Lung (tissue), 11 donors: ENCODE measurements at regions not wholly inside any gene's neighbourhood (a gene's known extent, or its start where the extent isn't known, plus 50 kb on each side); places are given as distances from the start of the nearest gene placed in this dataset.

ENCODE experiments used
- ATAC-seq: fragments of 200-7000 bp; cut with Tn5 transposase; one replicate; pipeline ENCODE4 v1.9.1; 2020; ENCODE audit warnings: moderate number of reproducible peaks; ENCODE audit not compliant: insufficient read depth, low FRiP score
- DNase-seq, 3 donors: peaks; one replicate each; pipeline ENCODE4 v3.0.0-alpha.2; 2013 to 2017
- H3K27ac ChIP-seq, 2 donors: one replicate each; pipeline ENCODE4 v1.5.1; 2013; ENCODE audit warnings: mild to moderate bottlenecking in 2 of 2, moderate library complexity in 2 of 2, control low read depth in 1 of 2, inconsistent platforms in 1 of 2, low read depth in 1 of 2, low read length in 1 of 2
- H3K27me3 ChIP-seq, 3 donors: one replicate each; pipeline ENCODE4 v1.5.1; 2013; ENCODE audit warnings: low read length in 2 of 3; ENCODE audit not compliant: control insufficient read depth in 3 of 3, insufficient read depth in 3 of 3
- H3K36me3 ChIP-seq, 4 donors: one replicate each; pipeline ENCODE4 v1.5.1; 2013; ENCODE audit warnings: low read length in 4 of 4, mild to moderate bottlenecking in 1 of 4, moderate library complexity in 1 of 4; ENCODE audit not compliant: control insufficient read depth in 4 of 4, insufficient read depth in 4 of 4
- H3K4me1 ChIP-seq, 5 donors: one replicate each; pipeline ENCODE4 v1.5.1; 2013; ENCODE audit warnings: low read length in 5 of 5, mild to moderate bottlenecking in 2 of 5, moderate library complexity in 1 of 5; ENCODE audit not compliant: control insufficient read depth in 5 of 5, insufficient read depth in 5 of 5
- H3K4me3 ChIP-seq: one replicate; pipeline ENCODE4 v1.5.1; 2013; ENCODE audit warnings: mild to moderate bottlenecking, control low read depth, moderate library complexity
- H3K9ac ChIP-seq, 2 donors: one replicate each; pipeline ENCODE4 v1.5.1; 2013; ENCODE audit warnings: low read length in 2 of 2, control low read depth in 1 of 2; ENCODE audit not compliant: insufficient read depth in 1 of 2
- H3K9me3 ChIP-seq, 4 donors: one replicate each; pipeline ENCODE4 v1.5.1; 2013; ENCODE audit warnings: low read length in 3 of 4, mild to moderate bottlenecking in 1 of 4, moderate library complexity in 1 of 4; ENCODE audit not compliant: control insufficient read depth in 4 of 4, insufficient read depth in 3 of 4
- CTCF ChIP-seq: IDR thresholded peaks from 2 replicates; pipeline ENCODE4 v1.5.1; 2012; ENCODE audit warnings: mild to moderate bottlenecking; ENCODE audit errors: control extremely low read depth, extremely low read depth
- WGBS, 2 donors: extraction: QIAGEN DNeasy Blood & Tissue Kit; methylation state at CpG; one replicate each; pipeline ENCODE4 v1.1.7; 2013; 5-methylcytosine and 5-hydroxymethylcytosine counted together
- donor health status: control.
- donor health status: control.
- donor health status: Bipolar disorder and iron deficiency.
- donor health status: healthy.
- donor health status: DM: yes; HTN: yes; CAD: no.

- Histone ChIP-seq H3K9ac (no peak overlapping the region), H3K27ac (no peak overlapping the region), H3K4me1 (peaks cover 0 to 7% (median 0%) of the 10 kb centered on the region in 5 donors), H3K36me3 (no peaks in the 10 kb centered on the region), H3K9me3 (no peaks in the 10 kb centered on the region), H3K4me3 (no peak overlapping the region), H3K27me3 (no peaks in the 10 kb centered on the region)
- DNase-seq = no peak
- no peak for ATAC-seq
- no peak for TF ChIP-seq CTCF
- WGBS, 2 donors = 94 to 96% methylated on average over 7 of the region's 7 CpGs
Measured at GRCh38 chr6:1126036-1126435, 185.9 kb upstream of the FOXQ1 start.

DNA sequence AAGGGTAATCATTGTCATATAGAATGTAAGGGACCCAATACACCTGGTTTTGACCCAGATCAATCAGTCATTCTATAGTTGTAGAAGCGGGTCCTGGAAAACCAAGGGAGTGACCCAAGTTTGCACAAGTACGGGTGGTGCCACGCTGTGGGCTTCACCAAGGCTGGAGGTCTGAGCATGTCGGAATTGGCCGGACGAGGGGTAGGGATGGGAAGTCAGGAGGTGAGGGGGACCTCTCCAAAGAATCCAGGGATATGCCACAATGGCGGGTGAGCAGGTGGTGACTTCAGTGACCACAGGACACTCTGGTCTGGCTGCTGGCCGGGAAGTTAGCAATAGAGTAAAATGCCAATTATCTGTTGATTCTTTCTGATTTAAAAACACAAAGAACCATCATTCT is 186.6 kb upstream of the FOXQ1 start:
- Histone ChIP-seq H3K9me3 (no peaks in the 10 kb centered on the region), H3K9ac (no peak overlapping the region), H3K4me1 (peaks cover 0 to 7% (median 0%) of the 10 kb centered on the region in 5 donors), H3K27ac (no peak overlapping the region), H3K4me3 (no peak overlapping the region), H3K27me3 (no peaks in the 10 kb centered on the region), H3K36me3 (no peaks in the 10 kb centered on the region)
- WGBS, 2 donors = 93 to 98% methylated on average over 8 of the region's 8 CpGs
- DNase-seq (no peak), ATAC-seq (no peak)
- TF ChIP-seq CTCF = no peak

- peaks cover 0 to 7% (median 0%) of the 10 kb centered on the region in 5 donors for H3K4me1 ChIP-seq
- no peak overlapping the region for H3K9ac ChIP-seq
- no peak for TF ChIP-seq CTCF
- ATAC-seq (no peak), DNase-seq (no peak)
- no peaks in the 10 kb centered on the region for H3K9me3 ChIP-seq
- H3K27me3 ChIP-seq = no peaks in the 10 kb centered on the region
- H3K4me3 ChIP-seq = no peak overlapping the region
- WGBS, 2 donors = 67 to 69% methylated on average over 6 of the region's 6 CpGs
- H3K27ac ChIP-seq = no peak overlapping the region
- no peaks in the 10 kb centered on the region for H3K36me3 ChIP-seq
Measured at GRCh38 chr6:1124885-1125284, 187.0 kb upstream of the FOXQ1 start.
